Small intestine (tissue), 7 donors: ENCODE measurements at regions not wholly inside any gene's neighbourhood (a gene's known extent, or its start where the extent isn't known, plus 50 kb on each side); places are given as distances from the start of the nearest gene placed in this dataset.

Experiments
- DNase-seq, 2 donors: peaks; one replicate each; pipeline versions ENCODE4 v3.0.0 to v3.0.0-alpha.2; 2013
- FAIRE-seq: peaks from 2 replicates; lab custom pipeline; 2012; peaks lifted over from hg19 to GRCh38; lab: Jason Lieb, UNC
- H3K27ac ChIP-seq, 3 donors: one replicate each; pipeline ENCODE4 v1.5.1; 2013; ENCODE audit warnings: low read length in 2 of 3, mild to moderate bottlenecking in 2 of 3, control low read depth in 1 of 3, inconsistent platforms in 1 of 3, low read depth in 1 of 3, moderate library complexity in 1 of 3
- H3K27me3 ChIP-seq, 3 donors: one replicate each; pipeline ENCODE4 v1.6.1; 2013; ENCODE audit warnings: low read length in 3 of 3, inconsistent platforms in 1 of 3; ENCODE audit not compliant: control insufficient read depth in 3 of 3, insufficient read depth in 3 of 3
- H3K36me3 ChIP-seq, 3 donors: one replicate each; pipeline ENCODE4 v1.6.1; 2013; ENCODE audit warnings: low read length in 3 of 3, inconsistent platforms in 1 of 3, low read depth in 1 of 3, mild to moderate bottlenecking in 1 of 3, moderate library complexity in 1 of 3; ENCODE audit not compliant: control insufficient read depth in 3 of 3, insufficient read depth in 2 of 3
- H3K4me1 ChIP-seq, 3 donors: one replicate each; pipeline ENCODE4 v1.6.1; 2013; ENCODE audit warnings: low read length in 2 of 3, inconsistent platforms in 1 of 3, low read depth in 1 of 3, mild to moderate bottlenecking in 1 of 3, moderate library complexity in 1 of 3; ENCODE audit not compliant: control insufficient read depth in 3 of 3, insufficient read depth in 2 of 3
- H3K4me3 ChIP-seq, 3 donors: one replicate each; pipeline ENCODE4 v1.5.1; 2013; ENCODE audit warnings: low read length in 3 of 3, control low read depth in 1 of 3, inconsistent platforms in 1 of 3, low read depth in 1 of 3, mild to moderate bottlenecking in 1 of 3, moderate library complexity in 1 of 3
- H3K9me3 ChIP-seq, 2 donors: one replicate each; pipeline ENCODE4 v1.6.1; 2013; ENCODE audit warnings: low read depth in 1 of 2, low read length in 1 of 2; ENCODE audit not compliant: control insufficient read depth in 2 of 2, insufficient read depth in 1 of 2
- WGBS, 3 donors: extraction: QIAGEN DNeasy Blood & Tissue Kit; methylation state at CpG; one replicate each; pipeline ENCODE4 v1.1.7; 2013; 5-methylcytosine and 5-hydroxymethylcytosine counted together
- donor health status: healthy with polysubstance abuse.
- donor health status: control.
- donor health status: control.
- donor health status: Bipolar disorder and iron deficiency.
- donor health status: healthy.

GRCh38 chr6:98308564-98308963 lies 525.8 kb upstream of the POU3F2 start:
- no peaks in the 10 kb centered on the region for H3K9me3 ChIP-seq
- FAIRE-seq (no peak), DNase-seq (no peak)
- no peak overlapping the region for H3K4me3 ChIP-seq
- no peaks in the 10 kb centered on the region for H3K27me3 ChIP-seq
- no peaks in the 10 kb centered on the region for H3K4me1 ChIP-seq
- H3K36me3 ChIP-seq, result no peaks in the 10 kb centered on the region
- WGBS, 3 donors, result 86 to 94% (median 92%) methylated on average over 4 of the region's 4 CpGs
- no peak overlapping the region for H3K27ac ChIP-seq

GRCh38 chr6:98310443-98310842 lies 523.9 kb upstream of the POU3F2 start:
- no peaks in the 10 kb centered on the region for H3K36me3 ChIP-seq
- no peak overlapping the region for H3K4me3 ChIP-seq
- FAIRE-seq (no peak), DNase-seq (no peak)
- no peaks in the 10 kb centered on the region for H3K4me1 ChIP-seq
- no peak overlapping the region for H3K27ac ChIP-seq
- H3K9me3 ChIP-seq, result no peaks in the 10 kb centered on the region
- 61 to 74% (median 69%) methylated on average over 5 of the region's 5 CpGs for WGBS, 3 donors
- no peaks in the 10 kb centered on the region for H3K27me3 ChIP-seq

GRCh38 chr6:98323605-98324004 lies 510.8 kb upstream of the POU3F2 start:
- 46 to 58% (median 48%) methylated on average over 3 of the region's 3 CpGs for WGBS, 3 donors
- H3K36me3 ChIP-seq, result no peaks in the 10 kb centered on the region
- no peak for DNase-seq
- FAIRE-seq, result no peak
- no peaks in the 10 kb centered on the region for H3K9me3 ChIP-seq
- no peak overlapping the region for H3K27ac ChIP-seq
- H3K27me3 ChIP-seq, result no peaks in the 10 kb centered on the region
- no peaks in the 10 kb centered on the region for H3K4me1 ChIP-seq
- no peak overlapping the region for H3K4me3 ChIP-seq

GRCh38 chr6:98324446-98324845 lies 509.9 kb upstream of the POU3F2 start:
- no peak overlapping the region for H3K27ac ChIP-seq
- no peak for FAIRE-seq
- H3K9me3 ChIP-seq, result no peaks in the 10 kb centered on the region
- H3K27me3 ChIP-seq, result no peaks in the 10 kb centered on the region
- H3K36me3 ChIP-seq, result no peaks in the 10 kb centered on the region
- H3K4me1 ChIP-seq, result no peaks in the 10 kb centered on the region
- no peak overlapping the region for H3K4me3 ChIP-seq
- no peak for DNase-seq
- 49 to 63% (median 56%) methylated on average over 3 of the region's 3 CpGs for WGBS, 3 donors

- no peaks in the 10 kb centered on the region for H3K36me3 ChIP-seq
- 59 to 69% (median 63%) methylated on average over 1 of the region's 1 CpG for whole genome bisulfite sequencing, 3 donors
- no peak overlapping the region for H3K27ac ChIP-seq
- no peaks in the 10 kb centered on the region for H3K4me1 ChIP-seq
- no peak for FAIRE-seq
- no peak for DNase-seq
- no peaks in the 10 kb centered on the region for H3K27me3 ChIP-seq
- H3K9me3 ChIP-seq, result no peaks in the 10 kb centered on the region
- no peak overlapping the region for H3K4me3 ChIP-seq
Observed at GRCh38 chr6:98325366-98325765, 509.0 kb upstream of the POU3F2 start.

- Histone ChIP-seq H3K4me1 (no peaks in the 10 kb centered on the region), H3K9me3 (no peaks in the 10 kb centered on the region), H3K36me3 (no peaks in the 10 kb centered on the region), H3K27ac (no peak overlapping the region), H3K4me3 (no peak overlapping the region), H3K27me3 (no peaks in the 10 kb centered on the region)
- no peak for DNase-seq
- no peak for FAIRE-seq
- 46 to 55% (median 54%) methylated on average over 2 of the region's 2 CpGs for WGBS, 3 donors
Observed at GRCh38 chr6:98333273-98333672, 501.1 kb upstream of the POU3F2 start.

- Histone ChIP-seq H3K36me3 (no peaks in the 10 kb centered on the region), H3K27ac (no peak overlapping the region), H3K4me1 (no peaks in the 10 kb centered on the region), H3K4me3 (no peak overlapping the region), H3K9me3 (no peaks in the 10 kb centered on the region), H3K27me3 (no peaks in the 10 kb centered on the region)
- DNase-seq, result no peak
- FAIRE-seq, result no peak
Observed at GRCh38 chr6:98335594-98335993, 498.8 kb upstream of the POU3F2 start.

- Histone ChIP-seq H3K27ac (no peak overlapping the region), H3K36me3 (no peaks in the 10 kb centered on the region), H3K4me1 (no peaks in the 10 kb centered on the region), H3K9me3 (no peaks in the 10 kb centered on the region), H3K4me3 (no peak overlapping the region), H3K27me3 (no peaks in the 10 kb centered on the region)
- FAIRE-seq, result no peak
- WGBS, 3 donors, result 67 to 82% (median 79%) methylated on average over 1 of the region's 1 CpG
- no peak for DNase-seq
Observed at GRCh38 chr6:98339506-98339905, 494.9 kb upstream of the POU3F2 start.

GRCh38 chr6:98343004-98343403 lies 491.4 kb upstream of the POU3F2 start:
- DNase-seq, result no peak
- H3K27me3 ChIP-seq, result no peaks in the 10 kb centered on the region
- no peak overlapping the region for H3K27ac ChIP-seq
- no peaks in the 10 kb centered on the region for H3K36me3 ChIP-seq
- FAIRE-seq, result no peak
- no peak overlapping the region for H3K4me3 ChIP-seq
- H3K9me3 ChIP-seq, result no peaks in the 10 kb centered on the region
- no peaks in the 10 kb centered on the region for H3K4me1 ChIP-seq
